Endothelial cell of umbilical vein (primary cell): ENCODE measurements at regions not wholly inside any gene's neighbourhood (a gene's known extent, or its start where the extent isn't known, plus 50 kb on each side); places are given as distances from the start of the nearest gene placed in this dataset.

Experiments
- BruUV-seq: library from RNA; stranded (reverse); fragments of 400-500 nt; replicated peaks from 2 replicates; lab custom pipeline; 2021; lab: Mats Ljungman, UMichigan
- CTCF ChIA-PET: fragments of 300-600, 350-600 bp; sonication (Branson Sonifier 250); formaldehyde crosslinking; loops from one replicate; lab custom pipeline; 2021; ENCODE audit warnings: antibody characterized with exemption, inconsistent platforms; lab: Charles Lee
- POLR2A ChIA-PET: fragments of 300-600, 350-600 bp; sonication (Branson Sonifier 250); formaldehyde crosslinking; loops from one replicate; lab custom pipeline; 2021; ENCODE audit warnings: antibody characterized with exemption, inconsistent platforms; lab: Charles Lee
- DNase-seq: peaks from one replicate; pipeline ENCODE4 v3.0.0-alpha.2; 2011; ENCODE audit warnings: low read depth, low spot score
- FAIRE-seq: peaks from 2 replicates; lab custom pipeline; 2011; peaks lifted over from hg19 to GRCh38; lab: Jason Lieb, UNC
- H2AFZ ChIP-seq: 2 replicates; pipeline ENCODE4 v1.6.0; 2012; ENCODE audit warnings: low read depth, low read length, control low read depth, inconsistent platforms
- H3K27ac ChIP-seq: 2 replicates; pipeline ENCODE4 v1.5.1; 2011; ENCODE audit warnings: low read depth, mild to moderate bottlenecking, control low read depth, low read length, moderate library complexity; ENCODE audit not compliant: insufficient read depth
- H3K27me3 ChIP-seq, 2 experiments: 2 replicates each; pipeline versions ENCODE4 v1.6.0 to v1.6.1; 2011; ENCODE audit warnings: low read length in 2 of 2, mixed read lengths in 1 of 2; ENCODE audit not compliant: control insufficient read depth in 2 of 2, insufficient read depth in 2 of 2
- H3K36me3 ChIP-seq, 2 experiments: 2 replicates in 1 of 2; 3 replicates in 1 of 2; pipeline ENCODE4 v1.5.1; 2011; ENCODE audit warnings: low read length in 2 of 2, mild to moderate bottlenecking in 1 of 2, moderate library complexity in 1 of 2; ENCODE audit not compliant: control insufficient read depth in 2 of 2, insufficient read depth in 2 of 2; ENCODE audit errors: extremely low read depth in 1 of 2
- H3K4me1 ChIP-seq: 3 replicates; pipeline ENCODE4 v1.5.1; 2011; ENCODE audit warnings: mild to moderate bottlenecking, low read length; ENCODE audit not compliant: control insufficient read depth, insufficient read depth; ENCODE audit errors: extremely low read depth
- H3K4me2 ChIP-seq: 2 replicates; pipeline ENCODE4 v1.6.1; 2011; ENCODE audit warnings: low read length, control low read depth, mixed read lengths; ENCODE audit not compliant: insufficient read depth
- H3K4me3 ChIP-seq, 3 experiments: fragments of 200-600 bp in 1 of 3; sonication (generic), shearing (Covaris generic) in 1 of 3; replicated peaks in 1 of 3; 2 replicates each; pipeline ENCODE4 v1.5.1; 2011 to 2016; ENCODE audit warnings: control low read depth in 3 of 3, low read length in 3 of 3, mild to moderate bottlenecking in 2 of 3, inconsistent platforms in 1 of 3, low read depth in 1 of 3, moderate library complexity in 1 of 3; ENCODE audit not compliant: insufficient read depth in 1 of 3
- H3K79me2 ChIP-seq: 2 replicates; pipeline ENCODE4 v1.6.0; 2012; ENCODE audit warnings: low read length, inconsistent platforms; ENCODE audit not compliant: control insufficient read depth, insufficient read depth
- H3K9ac ChIP-seq: replicated peaks from 2 replicates; pipeline ENCODE3; 2011; ENCODE audit warnings: low read length, control low read depth; ENCODE audit not compliant: insufficient read depth; ENCODE audit errors: extremely low read depth
- H3K9me1 ChIP-seq: replicated peaks from 3 replicates; pipeline ENCODE4 v1.6.0; 2011; ENCODE audit warnings: mild to moderate bottlenecking, low read length; ENCODE audit not compliant: control insufficient read depth, insufficient read depth; ENCODE audit errors: extremely low read depth
- H3K9me3 ChIP-seq: replicated peaks from 2 replicates; pipeline ENCODE4 v1.5.1; 2012; ENCODE audit warnings: low read length, inconsistent platforms; ENCODE audit not compliant: control insufficient read depth, insufficient read depth
- H4K20me1 ChIP-seq: replicated peaks from 2 replicates; pipeline ENCODE3; 2011; ENCODE audit warnings: mild to moderate bottlenecking, low read length; ENCODE audit not compliant: control insufficient read depth, insufficient read depth; ENCODE audit errors: extremely low read depth
- EZH2 ChIP-seq: IDR thresholded peaks from 2 replicates; pipeline ENCODE4 v1.6.1; 2012; ENCODE audit warnings: borderline replicate concordance, low read depth, mild to moderate bottlenecking, moderate library complexity, low read length, inconsistent platforms; ENCODE audit not compliant: severe bottlenecking
- FOS ChIP-seq: IDR thresholded peaks from 2 replicates; pipeline ENCODE4 v1.6.1; 2011; ENCODE audit warnings: mild to moderate bottlenecking, low read length, moderate library complexity, borderline replicate concordance; ENCODE audit not compliant: insufficient read depth
- GATA2 ChIP-seq: IDR thresholded peaks from 2 replicates; pipeline ENCODE4 v1.7.0; 2011; ENCODE audit warnings: low read depth, mild to moderate bottlenecking, moderate library complexity, mixed read lengths, low read length; ENCODE audit not compliant: insufficient read length, insufficient read depth
- JUN ChIP-seq: IDR thresholded peaks from 2 replicates; pipeline ENCODE4 v1.6.1; 2011; ENCODE audit warnings: borderline replicate concordance, low read depth; ENCODE audit not compliant: insufficient read length, insufficient read depth
- MYC ChIP-seq: IDR thresholded peaks from one replicate; pipeline ENCODE4 v1.6.1; 2011; ENCODE audit warnings: mild to moderate bottlenecking, low read depth, low read length
- POLR2A ChIP-seq: IDR thresholded peaks from 2 replicates; pipeline ENCODE4 v1.6.1; 2012; ENCODE audit warnings: low read depth, mild to moderate bottlenecking, control low read depth, low read length
- POLR2AphosphoS5 ChIP-seq: IDR thresholded peaks from 2 replicates; pipeline ENCODE4 v1.6.1; 2012; ENCODE audit warnings: low read depth, mild to moderate bottlenecking, control low read depth, low read length, moderate library complexity; ENCODE audit not compliant: insufficient read depth
- dilution Hi-C: fragments of 300-500 bp; cut with MboI; formaldehyde crosslinking; loops from one replicate; pipeline ENCODE4 v1.15.0; 2019; ENCODE audit warnings: low sequenced_read_pairs; ENCODE audit not compliant: extremely low pct_ligation_motif_present
- intact Hi-C: fragments of 100-400 bp; cut with micrococcal nuclease; formaldehyde crosslinking; loops from one replicate; pipeline ENCODE4 v1.10.0; 2022
- TF ChIP-seq, protein P1 (sequence below): IDR thresholded peaks from 2 replicates; pipeline ENCODE4 v1.6.1; 2011; ENCODE audit not compliant: insufficient read depth, insufficient read length
- TF ChIP-seq, protein P2 (sequence below), 2 donors: IDR thresholded peaks; 1 replicate in 1 of 2; 2 replicates in 1 of 2; pipeline ENCODE4 v1.5.1; 2011; ENCODE audit warnings: low read length in 2 of 2, mild to moderate bottlenecking in 2 of 2, moderate library complexity in 2 of 2, control low read depth in 1 of 2, inconsistent platforms in 1 of 2, low read depth in 1 of 2; ENCODE audit not compliant: insufficient read depth in 1 of 2; ENCODE audit errors: extremely low read depth in 1 of 2

- TF ChIP-seq MYC (no peak), JUN (no peak), POLR2A (no peak), FOS (no peak), POLR2AphosphoS5 (no peak), GATA2 (no peak), EZH2 (no peak)
- TF ChIP-seq, protein P1, sequence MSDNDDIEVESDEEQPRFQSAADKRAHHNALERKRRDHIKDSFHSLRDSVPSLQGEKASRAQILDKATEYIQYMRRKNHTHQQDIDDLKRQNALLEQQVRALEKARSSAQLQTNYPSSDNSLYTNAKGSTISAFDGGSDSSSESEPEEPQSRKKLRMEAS = no peak
- TF ChIP-seq, protein P2, sequence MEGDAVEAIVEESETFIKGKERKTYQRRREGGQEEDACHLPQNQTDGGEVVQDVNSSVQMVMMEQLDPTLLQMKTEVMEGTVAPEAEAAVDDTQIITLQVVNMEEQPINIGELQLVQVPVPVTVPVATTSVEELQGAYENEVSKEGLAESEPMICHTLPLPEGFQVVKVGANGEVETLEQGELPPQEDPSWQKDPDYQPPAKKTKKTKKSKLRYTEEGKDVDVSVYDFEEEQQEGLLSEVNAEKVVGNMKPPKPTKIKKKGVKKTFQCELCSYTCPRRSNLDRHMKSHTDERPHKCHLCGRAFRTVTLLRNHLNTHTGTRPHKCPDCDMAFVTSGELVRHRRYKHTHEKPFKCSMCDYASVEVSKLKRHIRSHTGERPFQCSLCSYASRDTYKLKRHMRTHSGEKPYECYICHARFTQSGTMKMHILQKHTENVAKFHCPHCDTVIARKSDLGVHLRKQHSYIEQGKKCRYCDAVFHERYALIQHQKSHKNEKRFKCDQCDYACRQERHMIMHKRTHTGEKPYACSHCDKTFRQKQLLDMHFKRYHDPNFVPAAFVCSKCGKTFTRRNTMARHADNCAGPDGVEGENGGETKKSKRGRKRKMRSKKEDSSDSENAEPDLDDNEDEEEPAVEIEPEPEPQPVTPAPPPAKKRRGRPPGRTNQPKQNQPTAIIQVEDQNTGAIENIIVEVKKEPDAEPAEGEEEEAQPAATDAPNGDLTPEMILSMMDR (IDR thresholded peaks at IDR 0.05; ENCODE audit: extremely low read depth in 1 of 2, insufficient read depth in 1 of 2, low read depth in 1 of 2, low read length in 2 of 2) = no peak
- H3K9me3 ChIP-seq = no peaks in the 10 kb centered on the region
- no peak overlapping the region for H3K27ac ChIP-seq
- no peaks in the 10 kb centered on the region for H3K27me3 ChIP-seq
- H3K36me3 ChIP-seq = no peaks in the 10 kb centered on the region
- no peak overlapping the region for H3K4me2 ChIP-seq
- BruUV-seq = no TSS peak
- intact Hi-C loops = no loop called here
- ChIA-PET CTCF (no interaction called here), POLR2A (no interaction called here)
- no peak for FAIRE-seq
- no peak overlapping the region for H2AFZ ChIP-seq
- H3K9me1 ChIP-seq = no peaks in the 10 kb centered on the region
- dilution Hi-C loops = no loop called here
- H3K4me1 ChIP-seq = no peaks in the 10 kb centered on the region
- no peaks in the 10 kb centered on the region for H3K79me2 ChIP-seq
- no peaks in the 10 kb centered on the region for H4K20me1 ChIP-seq
- DNase-seq = no peak
- H3K4me3 ChIP-seq = no peak overlapping the region
- no peak overlapping the region for H3K9ac ChIP-seq
Observed at GRCh38 chr5:36489505-36489904, 116.9 kb upstream of the SLC1A3 start.
